ENCODE measurements at regions not wholly inside any gene's neighbourhood (a gene's known extent, or its start where the extent isn't known, plus 50 kb on each side); places are given as distances from the start of the nearest gene placed in this dataset.

- no peak for DNase-seq
Measured at GRCh38 chr1:187237542-187237941, 408.8 kb downstream of the PLA2G4A start.

DNA sequence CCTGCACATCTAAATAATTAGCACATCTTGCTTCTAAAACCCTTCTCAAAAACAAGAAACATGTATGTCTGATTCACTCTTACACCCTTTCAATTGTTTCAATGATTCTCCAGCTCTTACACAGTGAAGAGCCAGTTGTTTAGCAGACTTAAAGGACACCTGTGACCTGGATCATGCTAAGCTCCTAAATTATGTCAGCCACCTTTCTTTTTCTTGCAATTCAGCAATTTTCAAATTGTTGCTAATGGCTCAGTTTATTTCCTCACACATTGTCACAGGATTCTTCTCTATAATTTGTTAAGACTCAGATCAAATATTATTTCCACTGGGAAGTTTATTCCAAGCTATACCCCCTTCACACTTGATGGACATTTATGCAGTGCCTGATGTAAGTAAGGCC lies 413.2 kb downstream of the PLA2G4A start:
- no peak for DNase-seq

DNA sequence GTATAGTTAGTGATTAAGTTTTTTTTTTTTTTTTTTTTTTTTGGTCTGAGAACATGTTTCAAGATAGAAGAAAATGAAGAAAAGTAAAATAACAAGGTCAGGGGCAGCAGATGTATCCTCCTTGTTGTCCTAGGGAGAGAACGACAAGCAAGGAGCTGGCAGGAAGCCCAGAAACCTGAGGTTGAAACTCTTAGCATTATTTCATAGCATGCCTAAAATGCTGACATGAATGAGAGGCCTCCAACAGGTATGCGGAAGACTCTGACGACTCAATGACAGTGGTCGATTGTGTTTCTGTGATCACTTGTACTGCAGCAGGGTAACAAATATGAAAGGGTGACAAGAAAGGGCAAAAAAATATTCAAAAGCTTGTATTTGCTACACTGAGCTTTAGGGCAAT lies 415.9 kb downstream of the PLA2G4A start:
- DNase-seq = no peak

- no peak for DNase-seq
Measured at GRCh38 chr1:187245201-187245600, 416.5 kb downstream of the PLA2G4A start.

GRCh38 chr1:187249196-187249595 lies 420.4 kb downstream of the PLA2G4A start:
- no peak for DNase-seq

DNA sequence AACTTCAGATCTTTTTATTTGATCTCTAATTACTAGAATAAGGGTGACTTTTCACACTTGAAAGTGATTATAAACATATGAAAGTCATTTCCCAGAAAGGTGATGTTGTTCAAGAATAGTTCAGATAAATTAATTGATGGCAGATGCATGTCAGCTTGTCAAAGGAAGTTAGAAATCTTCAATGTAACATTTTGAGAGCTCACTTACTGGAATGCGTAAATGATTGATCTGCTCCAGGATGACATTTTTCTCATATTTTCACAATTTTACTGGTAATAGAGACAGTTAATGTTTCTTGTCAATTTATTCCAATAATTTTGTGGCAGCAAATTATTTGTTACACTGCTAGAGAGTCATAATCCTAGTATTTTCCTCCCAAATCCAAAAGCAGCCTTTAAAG lies 424.2 kb downstream of the PLA2G4A start:
- DNase-seq = no peak

- DNase-seq = no peak
Measured at GRCh38 chr1:187257476-187257875, 428.7 kb downstream of the PLA2G4A start.

DNA sequence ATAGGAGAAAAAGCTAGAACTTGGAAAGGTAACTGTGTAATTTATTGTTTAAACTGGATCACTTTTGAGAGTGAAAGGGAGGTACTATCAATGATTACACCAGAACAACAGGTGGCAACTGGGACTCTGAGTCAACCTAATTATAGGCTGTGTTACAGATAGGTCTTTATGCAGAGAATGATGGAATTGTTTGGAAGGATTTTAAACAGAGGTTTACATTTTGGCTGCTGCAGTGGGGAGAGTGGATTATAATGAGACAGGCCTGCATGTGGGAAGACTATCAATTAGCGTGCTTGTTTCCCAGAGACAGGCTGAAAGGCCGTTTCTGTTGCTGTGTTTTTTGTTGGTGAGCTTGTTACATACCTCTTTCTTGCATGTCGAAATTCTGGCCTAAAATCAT lies 432.9 kb downstream of the PLA2G4A start:
- DNase-seq = no peak

DNA sequence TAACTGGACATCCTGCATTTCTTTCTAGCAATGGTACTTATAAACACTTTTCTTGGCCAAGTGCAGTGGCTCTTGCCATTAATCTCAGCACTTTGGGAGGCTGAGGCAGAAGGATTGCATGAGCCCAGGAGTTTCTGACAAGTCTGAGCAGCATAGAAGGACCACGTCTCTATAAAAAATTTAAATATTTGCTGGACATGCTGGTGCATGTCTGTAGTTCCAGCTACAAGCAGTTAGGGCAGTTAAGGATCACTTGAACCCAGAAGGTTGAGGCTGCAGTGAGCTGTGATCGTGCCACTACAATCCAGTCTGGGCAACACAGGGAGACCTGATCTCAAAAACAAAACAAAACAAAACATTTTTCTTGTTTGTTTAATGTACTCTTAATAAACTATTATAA lies 434.0 kb downstream of the PLA2G4A start:
- DNase-seq = no peak

GRCh38 chr1:187264995-187265602 lies 436.4 kb downstream of the PLA2G4A start:
- no peak for DNase-seq

- no peak for DNase-seq
Measured at GRCh38 chr1:187266051-187266450, 437.3 kb downstream of the PLA2G4A start.

DNA sequence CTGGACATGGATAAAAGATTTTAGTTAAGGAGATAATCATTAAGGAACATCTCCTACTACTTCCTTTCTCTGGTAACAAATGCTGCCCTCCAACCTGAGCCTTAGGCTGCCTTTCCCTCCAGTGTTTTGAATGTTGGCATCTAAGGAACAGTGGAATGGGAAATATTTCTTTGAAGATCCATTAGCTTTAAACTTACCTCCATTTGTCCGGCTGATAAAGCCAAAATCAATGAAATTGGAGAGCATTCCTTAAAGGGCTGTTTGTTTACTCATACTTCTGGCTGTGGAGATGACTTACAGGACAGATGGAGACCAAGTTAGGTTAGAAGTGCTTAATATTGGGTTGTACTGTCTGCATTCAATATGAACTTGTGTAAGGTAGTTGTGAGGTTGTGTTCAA lies 439.1 kb downstream of the PLA2G4A start:
- no peak for DNase-seq

DNA sequence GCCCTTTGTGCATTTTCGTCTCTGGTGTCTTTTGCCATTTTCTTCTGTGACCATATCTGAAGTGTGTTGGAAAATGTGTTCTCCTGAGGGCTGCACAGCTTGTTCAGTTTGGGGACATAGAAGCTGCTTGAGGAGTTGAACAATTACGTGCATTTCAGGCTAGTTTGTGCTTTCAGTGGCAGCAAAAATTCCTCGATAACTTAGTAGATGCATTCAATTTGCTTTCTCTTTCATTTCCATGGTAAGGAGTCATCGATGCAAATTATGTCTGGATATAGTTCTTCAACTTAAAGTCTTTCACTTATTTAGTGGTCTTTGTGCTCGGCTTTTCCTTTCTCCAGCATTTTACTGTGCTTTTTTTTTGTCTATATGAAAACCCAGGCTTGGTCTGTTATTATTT lies 441.5 kb downstream of the PLA2G4A start:
- DNase-seq = no peak

GRCh38 chr1:187275346-187275745 lies 446.6 kb downstream of the PLA2G4A start:
- DNase-seq = no peak

- no peak for DNase-seq
Measured at GRCh38 chr1:187275985-187276575, 447.3 kb downstream of the PLA2G4A start.

DNA sequence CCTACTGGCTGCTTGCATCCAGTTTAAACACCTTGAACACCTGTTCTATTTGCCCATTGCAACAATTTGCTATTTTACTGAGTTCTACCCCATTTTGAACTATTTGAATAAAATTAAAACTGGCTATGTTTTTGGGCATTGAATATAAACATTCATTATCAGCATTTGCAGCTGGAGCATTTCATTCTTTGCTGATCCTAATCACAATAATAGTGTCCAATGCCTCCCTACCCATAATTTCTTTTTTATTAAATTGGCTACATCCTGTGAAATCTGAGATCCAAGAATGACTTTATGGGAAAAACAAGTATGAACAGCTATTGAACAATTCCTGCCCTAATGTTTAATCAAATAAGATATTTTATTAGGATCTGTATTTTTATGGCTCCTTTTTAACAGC lies 447.9 kb downstream of the PLA2G4A start:
- no peak for DNase-seq

- no peak for DNase-seq
Measured at GRCh38 chr1:187280031-187280430, 451.3 kb downstream of the PLA2G4A start.

DNA sequence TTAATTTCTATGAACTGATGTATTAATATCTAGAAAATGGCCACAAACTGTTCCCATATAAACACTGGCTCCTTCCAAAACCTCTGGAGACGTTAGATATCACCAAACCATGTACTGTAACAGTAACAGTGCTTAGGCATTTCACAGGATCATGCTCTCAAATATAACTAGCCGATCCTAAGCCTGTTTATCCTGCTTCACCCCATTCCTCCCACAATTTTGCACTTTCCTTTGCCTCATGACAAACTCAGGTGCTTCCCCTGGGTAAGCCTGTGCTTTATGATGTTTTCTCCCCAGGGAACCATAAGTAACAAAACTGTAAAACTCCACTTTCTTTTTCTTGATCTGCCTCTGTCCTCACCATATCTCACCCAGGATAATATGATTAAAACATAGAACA lies 452.3 kb downstream of the PLA2G4A start:
- DNase-seq = no peak

GRCh38 chr1:187283984-187284383 lies 455.2 kb downstream of the PLA2G4A start:
- DNase-seq = no peak

- DNase-seq = no peak
Measured at GRCh38 chr1:187294421-187295201, 465.9 kb downstream of the PLA2G4A start.

DNA sequence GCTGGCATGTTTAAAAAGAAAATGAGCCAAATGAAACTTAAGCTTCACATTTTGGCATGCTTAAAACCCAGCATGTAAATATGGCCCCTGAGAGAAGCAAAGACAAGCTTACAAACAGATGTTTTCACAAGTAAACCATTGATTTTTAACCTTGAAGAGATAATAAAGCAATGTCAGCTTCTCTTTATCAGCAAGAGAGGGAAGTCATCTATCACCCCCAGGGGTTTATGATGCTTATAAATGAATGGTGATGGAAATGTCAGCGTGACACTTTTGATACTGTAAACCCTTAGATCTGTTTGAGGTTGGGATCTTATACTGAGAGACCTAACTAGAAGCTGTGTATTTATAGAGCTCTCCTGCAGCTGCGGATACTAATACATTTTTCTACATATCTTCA lies 471.3 kb downstream of the PLA2G4A start:
- DNase-seq = no peak

DNA sequence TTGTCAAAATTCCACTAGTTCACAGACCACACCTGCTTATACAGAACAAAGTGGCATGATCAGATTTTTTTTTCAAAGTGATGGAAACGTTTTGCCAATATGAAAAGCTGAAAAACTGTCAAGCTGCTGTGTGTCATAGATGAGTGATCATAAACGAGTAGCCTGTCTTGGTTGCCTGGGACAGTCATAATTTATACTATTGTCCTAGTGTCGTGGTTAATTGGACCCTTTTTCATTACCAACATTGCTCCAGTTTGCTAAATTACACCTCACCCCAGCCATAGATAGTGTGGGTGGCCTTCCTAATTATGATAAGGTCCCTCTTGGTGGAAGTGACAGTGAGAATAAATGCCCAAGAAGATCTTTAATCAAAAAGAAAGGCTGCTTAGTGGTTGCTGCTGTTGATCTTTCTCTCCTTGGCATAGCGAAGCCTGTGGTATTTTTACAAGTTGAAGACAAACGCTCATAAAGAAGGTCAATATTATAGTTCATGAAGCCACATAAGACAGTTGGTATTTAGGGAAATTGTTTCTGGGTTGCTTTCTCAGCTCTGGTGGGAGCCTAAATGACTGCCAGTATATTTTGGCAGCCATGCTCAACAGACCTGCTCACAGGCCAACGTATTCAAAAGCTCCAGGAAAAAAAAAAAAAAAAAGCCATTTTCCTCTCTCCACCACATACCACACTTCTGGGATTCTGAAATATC lies 478.1 kb downstream of the PLA2G4A start:
- no peak for DNase-seq

DNA sequence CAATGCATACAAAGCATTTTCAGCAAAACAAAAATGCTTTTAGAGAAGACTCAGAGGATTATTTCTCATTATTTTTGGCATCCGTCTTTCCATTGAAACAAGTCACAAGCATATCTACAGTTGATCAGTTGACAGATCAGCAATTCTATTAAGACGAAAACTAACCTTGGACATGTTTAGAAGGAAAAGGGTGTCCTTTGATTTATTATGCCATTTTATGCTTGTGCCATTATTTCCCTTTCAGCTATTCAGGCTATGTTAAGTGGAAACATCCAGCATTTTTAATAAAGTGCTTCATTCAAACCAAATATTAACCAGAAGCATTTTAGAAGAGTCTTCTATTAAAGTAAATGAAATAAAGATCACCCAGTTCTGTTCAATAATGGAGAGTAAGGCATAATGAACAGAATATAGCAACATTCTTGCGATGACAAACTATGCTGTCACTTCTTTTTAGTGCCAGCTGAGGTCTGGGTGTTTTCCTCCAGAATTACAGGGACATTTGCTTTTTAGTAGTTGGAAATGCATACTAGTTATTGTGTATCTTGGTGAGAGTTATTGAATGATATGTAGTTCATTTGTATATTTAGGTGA lies 481.4 kb downstream of the PLA2G4A start:
- DNase-seq = no peak

All from activated CD4-positive, alpha-beta T cell treated with anti-CD3 and anti-CD28 coated beads, Interleukin-2, amount 50 U/mL, for 48 hours (primary cell).